Fibroblast of skin of left quadriceps (primary cell): ENCODE measurements at regions not wholly inside any gene's neighbourhood (a gene's known extent, or its start where the extent isn't known, plus 50 kb on each side); places are given as distances from the start of the nearest gene placed in this dataset.

ENCODE experiments used
- DNase-seq, 2 experiments: peaks; one replicate each; pipeline ENCODE4 v3.0.0-alpha.2; 2013; ENCODE audit warnings: low read depth in 2 of 2

DNA sequence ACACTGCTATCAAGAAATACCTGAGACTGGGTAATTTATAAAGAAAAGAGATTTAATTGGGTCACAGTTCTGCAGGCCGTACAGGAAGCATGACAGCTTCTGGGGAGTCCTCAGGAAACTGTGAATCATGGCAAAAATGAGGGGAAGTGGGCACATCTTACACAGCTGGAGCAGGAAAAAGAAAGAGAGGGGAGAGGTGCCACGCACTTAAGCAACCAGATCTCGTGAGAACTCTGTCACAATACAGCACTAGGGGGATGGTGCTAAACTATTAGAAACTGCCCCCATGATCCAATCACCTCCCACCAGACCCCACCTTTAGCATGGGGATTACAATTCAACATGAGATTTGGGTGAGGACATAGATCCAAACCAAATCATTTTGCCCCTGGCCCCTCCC is 105.5 kb upstream of the CPLX2 start:
- DNase-seq = no peak

GRCh38 chr5:175766963-175767362 is 104.4 kb upstream of the CPLX2 start:
- DNase-seq = no peak

- no peak for DNase-seq
These were observed 98.4 kb upstream of the CPLX2 start for GRCh38 chr5:175772747-175773533.

DNA sequence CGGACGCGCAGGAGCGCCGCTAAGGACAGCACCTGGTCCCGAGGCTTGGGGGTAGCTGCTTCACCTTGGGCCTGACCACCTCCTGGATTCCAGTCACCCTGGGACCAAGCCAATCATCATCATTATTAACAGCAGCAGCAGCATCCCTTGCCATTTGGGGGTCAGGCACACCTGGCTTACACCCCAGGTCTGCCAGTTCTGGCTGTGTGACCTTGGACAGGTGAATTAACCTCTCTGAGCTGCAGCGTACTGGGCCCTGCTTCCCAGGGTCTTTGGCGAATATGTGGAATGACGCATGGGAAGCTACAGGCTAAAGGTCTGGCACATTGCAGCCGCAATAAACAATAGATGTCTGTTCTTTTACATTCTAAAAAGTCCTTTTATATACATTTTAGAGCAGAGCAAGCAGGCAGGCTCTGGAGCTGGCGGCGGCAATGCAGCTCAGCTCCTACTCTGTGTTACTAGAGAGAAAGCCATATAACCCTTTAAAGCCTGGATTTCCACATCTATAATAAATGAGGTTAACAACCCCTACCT is 97.8 kb upstream of the CPLX2 start:
- DNase-seq = no peak

DNA sequence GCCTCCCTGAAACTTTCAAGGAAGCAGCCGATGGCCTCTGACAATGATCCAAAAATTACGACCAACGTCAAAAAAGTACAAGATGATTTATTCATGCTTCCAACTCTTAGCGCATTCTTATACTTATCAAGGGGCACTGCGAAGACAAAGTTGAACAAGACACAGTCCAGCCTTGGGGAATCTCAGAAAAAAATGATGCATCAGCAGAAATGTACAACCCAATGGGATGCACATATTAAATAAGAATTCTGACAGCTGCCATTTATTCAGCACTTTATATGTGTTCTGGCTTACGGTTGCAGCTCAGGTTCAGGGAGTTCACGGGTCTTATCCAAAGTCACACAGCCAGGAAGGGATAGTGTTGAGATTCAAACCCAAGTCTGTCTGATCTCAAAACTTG is 96.0 kb upstream of the CPLX2 start:
- DNase-seq = no peak

- DNase-seq = no peak
These were observed 92.4 kb upstream of the CPLX2 start for GRCh38 chr5:175778951-175779503.

- DNase-seq = no peak
These were observed 87.6 kb upstream of the CPLX2 start for GRCh38 chr5:175783739-175784138.

GRCh38 chr5:175784230-175784629 is 87.1 kb upstream of the CPLX2 start:
- no peak for DNase-seq

DNA sequence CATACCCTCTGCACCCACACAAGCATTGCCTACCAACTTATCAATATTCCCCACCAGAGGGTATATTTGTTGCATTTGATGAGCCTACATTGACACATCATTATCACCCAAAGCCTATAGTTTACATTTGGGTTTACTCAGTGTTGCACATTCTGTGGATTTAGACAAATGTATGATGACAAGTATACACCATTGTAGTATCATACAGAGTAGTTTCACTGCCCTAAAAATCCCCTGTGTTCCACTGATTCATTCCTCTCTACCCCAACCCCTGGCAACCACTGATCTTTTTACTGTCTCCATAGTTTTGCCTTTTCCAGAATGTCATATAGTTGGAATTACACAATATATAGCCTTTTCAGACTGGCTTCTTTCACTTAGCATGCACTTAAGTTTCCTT is 85.7 kb upstream of the CPLX2 start:
- DNase-seq = no peak

- no peak for DNase-seq
These were observed 83.1 kb upstream of the CPLX2 start for GRCh38 chr5:175788155-175788787.

- no peak for DNase-seq
These were observed 81.7 kb upstream of the CPLX2 start for GRCh38 chr5:175789670-175790069.

- DNase-seq = no peak
These were observed 80.6 kb upstream of the CPLX2 start for GRCh38 chr5:175790796-175791195.

DNA sequence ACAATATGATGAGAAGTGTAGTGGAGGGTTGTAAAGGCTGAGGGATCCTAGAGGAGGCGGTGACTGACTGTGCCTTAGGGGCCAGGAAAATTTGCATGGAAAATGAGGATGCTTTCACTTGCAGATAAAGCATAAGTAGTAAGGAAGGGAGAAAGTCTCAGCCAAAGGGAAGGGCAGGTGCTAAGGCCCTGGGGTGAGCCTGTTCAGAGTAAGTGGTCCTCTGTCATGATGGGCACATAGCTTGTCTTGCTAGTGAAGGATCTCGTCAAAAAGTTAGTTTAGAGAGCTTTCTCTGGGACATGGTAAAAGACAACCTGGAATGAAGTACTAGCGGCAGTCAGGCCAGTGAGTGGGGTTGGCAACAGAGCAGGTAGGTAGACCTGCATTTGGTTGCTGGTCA is 75.4 kb upstream of the CPLX2 start:
- DNase-seq = no peak

DNA sequence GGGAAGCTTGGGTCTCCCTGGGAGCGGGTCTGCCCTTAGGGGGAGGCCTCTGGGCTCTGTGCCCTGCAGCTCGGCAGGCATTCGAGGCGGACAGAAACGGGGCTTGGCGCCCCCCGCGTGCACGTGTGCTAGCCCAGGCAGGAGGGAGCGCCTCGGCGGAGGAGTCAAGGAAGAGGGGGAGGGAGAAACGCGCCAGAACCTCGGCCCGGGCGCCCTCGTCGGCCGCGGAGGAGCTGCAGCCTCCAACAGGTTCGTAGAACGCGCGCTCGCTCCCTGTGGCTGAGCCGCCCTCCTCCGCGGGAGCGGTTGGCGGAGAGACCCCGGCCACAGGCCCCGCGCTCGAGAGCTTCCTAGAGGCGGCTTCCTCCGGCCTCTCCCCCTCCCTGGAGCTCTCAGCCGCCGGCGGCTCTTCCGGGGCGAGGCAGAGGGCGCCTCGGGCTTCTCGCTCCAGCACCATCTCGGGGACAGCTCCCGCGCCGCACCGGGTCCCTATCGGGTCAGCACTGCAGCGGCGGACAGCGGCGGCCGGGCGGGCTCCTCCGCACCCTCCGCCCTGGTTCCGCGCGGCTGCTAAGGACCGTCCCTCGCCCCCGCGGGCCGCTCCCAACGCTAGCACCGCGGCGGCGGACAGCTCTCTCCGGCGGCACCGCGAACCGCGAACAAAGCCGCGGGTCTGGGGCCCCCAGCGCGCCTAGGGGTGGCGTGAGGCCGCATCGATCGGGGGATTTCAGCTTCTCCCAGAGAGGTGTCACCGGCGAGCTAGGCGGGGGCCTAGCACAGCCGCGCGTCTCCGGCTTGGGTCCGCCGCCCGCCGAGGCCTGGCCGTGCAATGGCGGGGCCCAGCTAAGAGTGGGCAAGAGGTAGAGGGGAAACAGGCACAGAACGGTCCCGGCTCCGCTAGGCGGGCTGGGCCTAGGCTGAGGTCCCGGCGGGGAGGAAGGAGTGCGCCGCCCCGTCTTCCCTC is 74.6 kb upstream of the CPLX2 start:
- DNase-seq = peak; percentile 57 to 59

GRCh38 chr5:175797521-175798038 is 73.8 kb upstream of the CPLX2 start:
- DNase-seq = no peak

GRCh38 chr5:175798626-175799025 is 72.8 kb upstream of the CPLX2 start:
- DNase-seq = no peak

DNA sequence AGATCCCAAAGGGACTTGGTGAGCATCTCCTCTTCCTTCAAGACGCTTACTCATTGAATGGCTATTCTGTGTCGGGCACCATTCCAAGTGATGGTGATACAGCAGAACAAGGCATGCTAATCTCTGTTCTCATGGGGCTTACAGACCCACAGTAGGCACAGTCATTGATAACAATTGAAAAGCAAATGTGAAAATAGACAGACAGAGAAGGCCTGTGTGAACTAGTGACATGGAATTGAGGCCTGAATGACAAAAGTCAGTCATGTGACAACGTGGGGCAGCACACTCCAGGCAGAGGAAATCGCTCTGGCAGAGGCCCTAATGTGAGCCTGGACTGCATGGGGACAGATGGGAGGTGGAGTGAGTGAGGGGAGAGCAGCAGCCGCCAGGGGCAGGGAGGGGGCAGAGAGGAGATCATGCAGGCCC is 70.7 kb upstream of the CPLX2 start:
- peak; percentile 29 to 32 for DNase-seq

DNA sequence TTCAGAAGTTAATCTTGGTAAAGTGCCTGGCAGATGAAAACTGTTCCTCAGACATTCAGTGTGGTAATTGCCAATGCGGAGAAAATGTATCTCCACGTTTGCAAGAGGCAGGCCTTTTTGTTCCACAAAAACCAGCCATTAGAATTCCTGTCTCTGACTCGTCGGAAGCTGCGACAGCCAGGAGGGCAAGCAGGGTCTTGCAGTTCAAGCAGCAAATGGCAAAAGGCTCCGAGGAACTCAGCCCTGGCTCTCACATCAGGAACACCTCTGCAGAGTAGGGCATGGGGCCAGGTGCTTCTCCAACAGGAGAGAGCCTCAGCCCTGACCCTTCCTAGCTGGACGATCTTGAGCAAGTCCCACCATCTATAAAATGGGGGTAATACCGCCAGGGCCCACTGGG is 69.0 kb upstream of the CPLX2 start:
- DNase-seq = no peak

GRCh38 chr5:175803254-175803653 is 68.1 kb upstream of the CPLX2 start:
- no peak for DNase-seq

GRCh38 chr5:175803736-175804454 is 67.5 kb upstream of the CPLX2 start:
- DNase-seq = no peak
